ENCODE measurements at regions not wholly inside any gene's neighbourhood (a gene's known extent, or its start where the extent isn't known, plus 50 kb on each side); places are given as distances from the start of the nearest gene placed in this dataset.

GRCh38 chr13:50277127-50277526, 261.9 kb downstream of the KCNRG start:
- Histone ChIP-seq H3K4me2 (ENCODE audit: unreplicated experiment) (no peak overlapping the region), H3K9ac (no peak overlapping the region), H3K36me3 (ENCODE audit: low read depth) (no peaks in the 10 kb centered on the region), H2AFZ (no peak overlapping the region), H3F3A (ENCODE audit: insufficient read depth) (no peaks in the 10 kb centered on the region), H3K9me2 (ENCODE audit: insufficient read depth) (no peaks in the 10 kb centered on the region), H3K27ac (no peak overlapping the region), H3K27me3 (replicated peaks; ENCODE audit: insufficient read depth) (no peaks in the 10 kb centered on the region; the same call in 1 of the 2 replicates), H3K9me3 (ENCODE audit: low read depth) (peaks cover 4% of the 10 kb centered on the region), H4K20me1 (ENCODE audit: insufficient read depth) (no peaks in the 10 kb centered on the region), H3K4me1 (ENCODE audit: insufficient read depth) (no peaks in the 10 kb centered on the region), H3K79me2 (ENCODE audit: insufficient read depth) (no peaks in the 10 kb centered on the region), H3K4me3 (no peak overlapping the region)
- no peak for DNase-seq
- in situ Hi-C loops (cut with MboI) = no loop called here
- 74 to 82% methylated on average over 6 of the region's 6 CpGs for WGBS, 2 experiments (ENCODE audit: low coverage in 1 of 2, low lambda C conversion rate in 2 of 2, missing lambda C conversion rate in 2 of 2)
- TF ChIP-seq EZH2phosphoT487 (IDR thresholded peaks at IDR 0.05; ENCODE audit: insufficient read depth, low read depth) = no peak

- no peaks in the 10 kb centered on the region for H3K36me3 ChIP-seq (ENCODE audit: low read depth)
- H3K9me3 ChIP-seq (ENCODE audit: low read depth) = peaks cover 4% of the 10 kb centered on the region
- H3K9ac ChIP-seq = no peak overlapping the region
- WGBS, 2 experiments (ENCODE audit: low coverage in 1 of 2, low lambda C conversion rate in 2 of 2, missing lambda C conversion rate in 2 of 2) = 79 to 82% methylated on average over 7 of the region's 7 CpGs
- in situ Hi-C loops (cut with MboI) = no loop called here
- H3K4me3 ChIP-seq = no peak overlapping the region
- H4K20me1 ChIP-seq (ENCODE audit: insufficient read depth) = no peaks in the 10 kb centered on the region
- no peaks in the 10 kb centered on the region for H3F3A ChIP-seq (ENCODE audit: insufficient read depth)
- no peak overlapping the region for H2AFZ ChIP-seq
- no peak overlapping the region for H3K4me2 ChIP-seq (ENCODE audit: unreplicated experiment)
- no peaks in the 10 kb centered on the region for H3K9me2 ChIP-seq (ENCODE audit: insufficient read depth)
- H3K79me2 ChIP-seq (ENCODE audit: insufficient read depth) = no peaks in the 10 kb centered on the region
- DNase-seq = no peak
- H3K4me1 ChIP-seq (ENCODE audit: insufficient read depth) = no peaks in the 10 kb centered on the region
- H3K27me3 ChIP-seq (replicated peaks; ENCODE audit: insufficient read depth) = no peaks in the 10 kb centered on the region; the same call in 1 of the 2 replicates
- TF ChIP-seq EZH2phosphoT487 (IDR thresholded peaks at IDR 0.05; ENCODE audit: insufficient read depth, low read depth) (no peak), EZH2 (IDR thresholded peaks at IDR 0.05; ENCODE audit: insufficient read depth, poor library complexity, severe bottlenecking) (no peak)
- H3K27ac ChIP-seq = no peak overlapping the region
Measured at GRCh38 chr13:50277906-50278305, 262.7 kb downstream of the KCNRG start.

DNA sequence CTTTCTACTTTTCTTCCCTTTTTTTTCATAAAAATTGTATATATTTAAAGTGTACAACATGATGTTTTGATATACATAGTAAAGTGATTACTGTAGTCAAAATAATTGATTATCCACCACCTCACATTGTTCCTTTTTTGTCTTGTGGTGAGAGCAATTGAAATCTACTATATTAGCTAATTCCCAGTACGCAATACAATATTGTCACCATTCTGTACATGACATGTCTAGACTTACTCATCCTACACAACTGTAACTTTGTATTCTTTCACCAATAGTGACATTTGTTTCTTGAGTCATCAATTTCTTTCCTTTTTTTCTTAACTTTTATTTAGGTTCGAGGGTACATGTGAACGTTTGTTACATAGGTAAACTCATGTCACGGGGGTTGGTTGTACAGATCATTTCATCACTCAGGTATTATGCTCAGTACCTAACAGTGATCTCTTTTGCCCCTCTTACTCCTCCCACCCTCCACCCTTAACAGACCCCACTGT, 265.2 kb downstream of the KCNRG start:
- Histone ChIP-seq H3K4me3 (no peak overlapping the region), H3K9ac (no peak overlapping the region), H3K27ac (no peak overlapping the region), H2AFZ (no peak overlapping the region), H3K79me2 (ENCODE audit: insufficient read depth) (no peaks in the 10 kb centered on the region), H3K9me3 (ENCODE audit: low read depth) (peaks cover 4% of the 10 kb centered on the region), H3K4me1 (ENCODE audit: insufficient read depth) (no peaks in the 10 kb centered on the region), H3K27me3 (replicated peaks; ENCODE audit: insufficient read depth) (no peaks in the 10 kb centered on the region; the same call in 1 of the 2 replicates), H3K9me2 (ENCODE audit: insufficient read depth) (no peaks in the 10 kb centered on the region), H4K20me1 (ENCODE audit: insufficient read depth) (no peaks in the 10 kb centered on the region), H3F3A (ENCODE audit: insufficient read depth) (no peaks in the 10 kb centered on the region), H3K4me2 (ENCODE audit: unreplicated experiment) (no peak overlapping the region), H3K36me3 (ENCODE audit: low read depth) (no peaks in the 10 kb centered on the region)
- WGBS, 2 experiments (ENCODE audit: low coverage in 1 of 2, low lambda C conversion rate in 2 of 2, missing lambda C conversion rate in 2 of 2) = 87 to 91% methylated on average over 4 of the region's 4 CpGs
- in situ Hi-C loops (cut with MboI) = no loop called here
- no peak for TF ChIP-seq EZH2 (IDR thresholded peaks at IDR 0.05; ENCODE audit: insufficient read depth, poor library complexity, severe bottlenecking)
- no peak for DNase-seq

DNA sequence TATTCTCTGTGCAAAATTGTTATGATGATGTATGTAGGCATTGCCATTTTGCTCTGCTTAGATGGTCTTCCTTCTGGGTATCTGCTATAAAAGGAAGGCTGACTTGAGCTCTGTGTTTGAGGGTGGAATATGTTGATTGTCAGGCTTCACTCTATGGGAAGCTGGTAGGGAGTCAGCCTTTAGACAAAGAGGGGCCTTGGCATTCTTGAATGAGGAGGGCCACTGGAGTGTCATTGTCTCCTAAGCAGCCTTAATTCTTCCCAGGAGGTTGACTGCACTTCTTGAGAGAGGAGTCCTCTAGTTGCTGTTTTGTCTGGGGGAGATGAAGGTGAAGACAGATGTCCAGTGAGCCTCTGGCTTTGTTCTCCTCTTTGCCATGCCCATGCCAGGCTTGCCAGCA, 266.8 kb downstream of the KCNRG start:
- Histone ChIP-seq H3F3A (ENCODE audit: insufficient read depth) (no peaks in the 10 kb centered on the region), H3K27ac (no peak overlapping the region), H2AFZ (no peak overlapping the region), H3K4me3 (no peak overlapping the region), H3K9ac (no peak overlapping the region), H4K20me1 (ENCODE audit: insufficient read depth) (no peaks in the 10 kb centered on the region), H3K4me1 (ENCODE audit: insufficient read depth) (no peaks in the 10 kb centered on the region), H3K9me2 (ENCODE audit: insufficient read depth) (no peaks in the 10 kb centered on the region), H3K79me2 (ENCODE audit: insufficient read depth) (no peaks in the 10 kb centered on the region), H3K4me2 (ENCODE audit: unreplicated experiment) (no peak overlapping the region), H3K9me3 (ENCODE audit: low read depth) (peaks cover 4% of the 10 kb centered on the region), H3K27me3 (replicated peaks; ENCODE audit: insufficient read depth) (no peaks in the 10 kb centered on the region; the same call in 1 of the 2 replicates), H3K36me3 (ENCODE audit: low read depth) (no peaks in the 10 kb centered on the region)
- DNase-seq = no peak
- TF ChIP-seq EZH2 (IDR thresholded peaks at IDR 0.05; ENCODE audit: insufficient read depth, poor library complexity, severe bottlenecking) (no peak), EZH2phosphoT487 (IDR thresholded peaks at IDR 0.05; ENCODE audit: insufficient read depth, low read depth) (no peak)
- in situ Hi-C loops (cut with MboI) = no loop called here

DNA sequence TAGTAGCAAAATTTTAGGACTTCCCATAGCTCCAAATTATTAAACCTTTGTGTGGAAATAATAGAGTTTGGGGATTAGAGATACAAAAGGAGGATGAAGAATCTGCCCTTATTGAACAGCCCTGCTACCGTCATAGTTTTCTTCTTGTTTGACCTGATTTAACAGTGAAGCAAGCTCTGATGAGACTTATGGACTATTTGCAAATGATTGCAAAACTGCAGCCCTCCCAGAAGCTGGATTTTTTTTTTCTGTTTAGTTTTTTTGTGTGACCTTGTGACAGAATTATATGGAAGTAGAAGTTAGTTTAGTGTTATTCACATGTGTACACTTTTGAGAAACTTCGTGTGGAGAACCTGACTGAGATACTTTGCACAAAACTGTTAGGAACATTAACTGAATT, 267.8 kb downstream of the KCNRG start:
- in situ Hi-C loops (cut with MboI) = no loop called here
- Histone ChIP-seq H3K36me3 (ENCODE audit: low read depth) (no peaks in the 10 kb centered on the region), H3K4me3 (no peak overlapping the region), H2AFZ (no peak overlapping the region), H4K20me1 (ENCODE audit: insufficient read depth) (no peaks in the 10 kb centered on the region), H3F3A (ENCODE audit: insufficient read depth) (no peaks in the 10 kb centered on the region), H3K4me1 (ENCODE audit: insufficient read depth) (no peaks in the 10 kb centered on the region), H3K27ac (no peak overlapping the region), H3K79me2 (ENCODE audit: insufficient read depth) (no peaks in the 10 kb centered on the region), H3K27me3 (replicated peaks; ENCODE audit: insufficient read depth) (no peaks in the 10 kb centered on the region; the same call in 1 of the 2 replicates), H3K9me3 (ENCODE audit: low read depth) (peaks cover 4% of the 10 kb centered on the region), H3K9me2 (ENCODE audit: insufficient read depth) (no peaks in the 10 kb centered on the region), H3K9ac (no peak overlapping the region), H3K4me2 (ENCODE audit: unreplicated experiment) (no peak overlapping the region)
- 49 to 55% methylated on average over 2 of the region's 2 CpGs for WGBS, 2 experiments (ENCODE audit: low coverage in 1 of 2, low lambda C conversion rate in 2 of 2, missing lambda C conversion rate in 2 of 2)
- no peak for TF ChIP-seq EZH2 (IDR thresholded peaks at IDR 0.05; ENCODE audit: insufficient read depth, poor library complexity, severe bottlenecking)
- TF ChIP-seq EZH2phosphoT487 (IDR thresholded peaks at IDR 0.05; ENCODE audit: insufficient read depth, low read depth) = no peak
- DNase-seq = no peak

Data from GM23248 (cell line).